ENCODE measurements at regions not wholly inside any gene's neighbourhood (a gene's known extent, or its start where the extent isn't known, plus 50 kb on each side); places are given as distances from the start of the nearest gene placed in this dataset.

DNA sequence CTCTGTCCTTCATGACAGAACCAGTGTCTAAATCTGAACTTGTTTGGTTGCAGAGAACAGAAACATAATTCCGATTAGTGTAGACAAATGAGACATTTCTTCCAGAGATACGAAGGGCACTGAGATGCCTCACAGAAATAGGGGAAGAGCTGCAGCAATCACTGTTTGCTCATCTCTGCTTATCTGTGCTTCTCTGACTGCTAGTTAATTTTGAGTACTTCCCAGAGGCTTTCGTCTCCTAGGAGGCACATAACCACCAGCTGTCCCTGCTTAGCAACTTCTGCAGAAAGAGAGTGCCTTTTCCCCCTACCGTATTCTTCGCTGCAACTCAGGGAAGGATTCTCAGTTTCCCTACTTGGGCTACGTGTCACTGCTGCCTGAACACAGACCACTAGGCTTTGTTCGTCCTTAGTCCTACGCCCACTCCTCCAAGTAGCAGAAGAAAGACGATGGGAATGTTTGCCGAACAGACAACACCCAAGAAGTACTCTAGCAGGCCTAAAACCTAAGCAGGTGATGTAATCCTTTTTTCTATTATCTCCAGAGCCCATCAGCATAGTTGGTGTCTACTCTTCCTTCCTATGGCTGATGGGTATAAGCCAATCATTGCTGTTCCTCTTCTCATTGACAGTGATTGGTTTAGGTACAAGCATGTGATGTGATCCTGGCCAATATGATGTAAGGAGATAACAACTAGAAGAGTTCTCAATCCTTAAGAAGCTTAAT is 63.6 kb downstream of the TNP1 start:
- no peak overlapping the region for H3K27ac ChIP-seq (ENCODE audit: low read depth, low read length)
- ChIA-PET POLR2A (no interaction called here), CTCF (no interaction called here), RAD21 (ENCODE audit: low non-redundant PET in 1 of 2, low total read pairs in 2 of 2, uncharacterized antibody in 2 of 2, unreplicated experiment in 2 of 2) (no interaction called here)
- no peaks in the 10 kb centered on the region for H4K20me1 ChIP-seq (ENCODE audit: insufficient read depth)
- ATAC-seq (no peak), DNase-seq (ENCODE audit: low read depth, low spot score) (no peak)
- no peak for TF ChIP-seq SIN3A (IDR thresholded peaks at IDR 0.05; ENCODE audit: low read depth)
- TF ChIP-seq JUND (IDR thresholded peaks at IDR 0.05): no peak
- TF ChIP-seq, protein P1, sequence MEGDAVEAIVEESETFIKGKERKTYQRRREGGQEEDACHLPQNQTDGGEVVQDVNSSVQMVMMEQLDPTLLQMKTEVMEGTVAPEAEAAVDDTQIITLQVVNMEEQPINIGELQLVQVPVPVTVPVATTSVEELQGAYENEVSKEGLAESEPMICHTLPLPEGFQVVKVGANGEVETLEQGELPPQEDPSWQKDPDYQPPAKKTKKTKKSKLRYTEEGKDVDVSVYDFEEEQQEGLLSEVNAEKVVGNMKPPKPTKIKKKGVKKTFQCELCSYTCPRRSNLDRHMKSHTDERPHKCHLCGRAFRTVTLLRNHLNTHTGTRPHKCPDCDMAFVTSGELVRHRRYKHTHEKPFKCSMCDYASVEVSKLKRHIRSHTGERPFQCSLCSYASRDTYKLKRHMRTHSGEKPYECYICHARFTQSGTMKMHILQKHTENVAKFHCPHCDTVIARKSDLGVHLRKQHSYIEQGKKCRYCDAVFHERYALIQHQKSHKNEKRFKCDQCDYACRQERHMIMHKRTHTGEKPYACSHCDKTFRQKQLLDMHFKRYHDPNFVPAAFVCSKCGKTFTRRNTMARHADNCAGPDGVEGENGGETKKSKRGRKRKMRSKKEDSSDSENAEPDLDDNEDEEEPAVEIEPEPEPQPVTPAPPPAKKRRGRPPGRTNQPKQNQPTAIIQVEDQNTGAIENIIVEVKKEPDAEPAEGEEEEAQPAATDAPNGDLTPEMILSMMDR (IDR thresholded peaks at IDR 0.05 in 2 of 3, conservative IDR thresholded peaks at IDR 0.05 in 1 of 3; ENCODE audit: borderline replicate concordance in 1 of 3, insufficient read depth in 1 of 3, low read depth in 2 of 3, low read length in 2 of 3): no peak
- no peak for TF ChIP-seq TCF7L2 (IDR thresholded peaks at IDR 0.05; ENCODE audit: borderline replicate concordance, extremely low read depth, insufficient read depth, insufficient read length)
- no peak for TF ChIP-seq ATF3 (IDR thresholded peaks at IDR 0.05)
- TF ChIP-seq POLR2AphosphoS5 (IDR thresholded peaks at IDR 0.05; ENCODE audit: low read depth, low read length): no peak
- no peak for TF ChIP-seq YY1 (IDR thresholded peaks at IDR 0.05; ENCODE audit: extremely low read depth, insufficient replicate concordance, low read depth, low read length)
- no peak for TF ChIP-seq SP1 (IDR thresholded peaks at IDR 0.05; ENCODE audit: low read depth)
- TF ChIP-seq EZH2phosphoT487 (IDR thresholded peaks at IDR 0.05; ENCODE audit: borderline replicate concordance): no peak
- TF ChIP-seq CEBPB (IDR thresholded peaks at IDR 0.05; ENCODE audit: low read depth): no peak
- no peak for TF ChIP-seq FOSL1 (IDR thresholded peaks at IDR 0.05; ENCODE audit: low read depth)
- no peak for TF ChIP-seq REST (IDR thresholded peaks at IDR 0.05; ENCODE audit: low read depth)
- no peak for TF ChIP-seq CBX3 (IDR thresholded peaks at IDR 0.05; ENCODE audit: low read depth)
- H3K4me2 ChIP-seq (ENCODE audit: low read length): no peak overlapping the region
- no peaks in the 10 kb centered on the region for H3K36me3 ChIP-seq (ENCODE audit: control insufficient read depth in 1 of 2, insufficient read depth in 2 of 2, low read length in 2 of 2)
- H3K4me3 ChIP-seq (replicated peaks in 1 of 2; ENCODE audit: low read depth in 1 of 2, low read length in 2 of 2): no peak overlapping the region
- H3K9ac ChIP-seq (ENCODE audit: low read length): no peak overlapping the region
- intact Hi-C loops (cut with micrococcal nuclease): no loop called here
- H3K79me2 ChIP-seq (ENCODE audit: insufficient read depth, low read length): no peaks in the 10 kb centered on the region
- BruUV-seq (replicated peaks): no TSS peak
- no peaks in the 10 kb centered on the region for H3K9me2 ChIP-seq (ENCODE audit: insufficient read depth)
- no peaks in the 10 kb centered on the region for H3K9me3 ChIP-seq (ENCODE audit: control insufficient read depth in 1 of 2, insufficient read depth in 1 of 2, low read depth in 1 of 2, low read length in 2 of 2)
- peaks cover 9% of the 10 kb centered on the region; the same call in 1 of the 2 replicates for H3K27me3 ChIP-seq (ENCODE audit: insufficient read depth, low read length)
- H3K4me1 ChIP-seq (ENCODE audit: control insufficient read depth in 1 of 2, insufficient read depth in 2 of 2, low read length in 2 of 2): no peaks in the 10 kb centered on the region
- H2AFZ ChIP-seq (ENCODE audit: low read depth, low read length, poor library complexity, severe bottlenecking): no peak overlapping the region

Data from HCT116 (cell line).